PC-9 (cell line): ENCODE measurements at regions not wholly inside any gene's neighbourhood (a gene's known extent, or its start where the extent isn't known, plus 50 kb on each side); places are given as distances from the start of the nearest gene placed in this dataset.

Source experiments
- BruUV-seq: library from RNA; stranded (reverse); fragments of 400-500 nt; replicated peaks from 2 replicates; lab custom pipeline; 2021; lab: Mats Ljungman, UMichigan
- CTCF ChIA-PET: fragments of 300-600 bp; sonication (Branson Sonifier 250); formaldehyde crosslinking; loops from one replicate; lab custom pipeline; 2022; ENCODE audit warnings: antibody characterized with exemption; lab: Charles Lee
- POLR2A ChIA-PET: fragments of 300-600 bp; sonication (Branson Sonifier 250); formaldehyde crosslinking; loops from one replicate; lab custom pipeline; 2022; ENCODE audit warnings: antibody characterized with exemption; ENCODE audit not compliant: unreplicated experiment; lab: Charles Lee
- DNase-seq, 2 experiments: peaks; one replicate each; pipeline versions ENCODE4 v3.0.0 to v3.0.0-alpha.2; 2015 to 2022; ENCODE audit warnings: mixed read lengths in 1 of 2
- H2AFZ ChIP-seq: fragments of 200-600 bp; sonication (generic); 2 replicates; pipeline ENCODE4 v1.8.1; 2017; ENCODE audit warnings: antibody characterized with exemption
- H3F3A ChIP-seq: fragments of 200-600 bp; sonication (generic); 2 replicates; pipeline ENCODE4 v1.8.1; 2017; ENCODE audit warnings: antibody characterized with exemption, mild to moderate bottlenecking, low read depth; ENCODE audit not compliant: insufficient read depth
- H3K27ac ChIP-seq: fragments of 200-600 bp; sonication (generic); 2 replicates; pipeline ENCODE4 v1.6.1; 2016; ENCODE audit warnings: mixed run types
- H3K27me3 ChIP-seq: fragments of 200-600 bp; sonication (generic); 2 replicates; pipeline ENCODE4 v1.6.1; 2016; ENCODE audit warnings: low read depth, mixed run types; ENCODE audit not compliant: insufficient read depth
- H3K36me3 ChIP-seq: fragments of 200-600 bp; sonication (generic); 2 replicates; pipeline ENCODE4 v1.6.1; 2016; ENCODE audit warnings: low read depth, mixed run types
- H3K4me1 ChIP-seq: fragments of 200-600 bp; sonication (generic); replicated peaks from 2 replicates; pipeline ENCODE4 v1.6.1; 2016; ENCODE audit warnings: mixed run types; ENCODE audit not compliant: insufficient read depth
- H3K4me2 ChIP-seq: fragments of 200-600 bp; sonication (generic); 2 replicates; pipeline ENCODE4 v1.6.1; 2017; ENCODE audit warnings: mixed run types
- H3K4me3 ChIP-seq: fragments of 200-600 bp; sonication (generic); 2 replicates; pipeline ENCODE4 v1.6.1; 2016; ENCODE audit warnings: mixed run types
- H3K79me2 ChIP-seq: fragments of 200-600 bp; sonication (generic); 2 replicates; pipeline ENCODE4 v1.6.1; 2017; ENCODE audit warnings: low read depth, mixed run types
- H3K9me2 ChIP-seq: fragments of 200-600 bp; sonication (generic); 2 replicates; pipeline ENCODE4 v1.8.1; 2017; ENCODE audit warnings: mild to moderate bottlenecking; ENCODE audit not compliant: insufficient read depth
- H3K9me3 ChIP-seq: fragments of 200-600 bp; sonication (generic); 2 replicates; pipeline ENCODE4 v1.8.1; 2016; ENCODE audit warnings: low read depth; ENCODE audit not compliant: insufficient read depth
- H4K20me1 ChIP-seq: fragments of 200-600 bp; sonication (generic); 2 replicates; pipeline ENCODE4 v1.8.1; 2017; ENCODE audit not compliant: insufficient read depth
- EZH2 ChIP-seq: fragments of 200-600 bp; sonication (generic); IDR thresholded peaks from 2 replicates; pipeline ENCODE4 v1.8.0; 2017; ENCODE audit warnings: antibody characterized with exemption, low read depth
- intact Hi-C: fragments of 100-400 bp; cut with micrococcal nuclease; formaldehyde crosslinking; loops from one replicate; pipeline ENCODE4 v1.10.0; 2022; ENCODE audit not compliant: unreplicated experiment
- TF ChIP-seq, protein P1 (sequence below): fragments of 200-600 bp; sonication (generic); conservative IDR thresholded peaks from 2 replicates; pipeline ENCODE4 v1.6.1; 2017; ENCODE audit warnings: mixed run types, antibody characterized with exemption, mild to moderate bottlenecking, moderate library complexity

DNA sequence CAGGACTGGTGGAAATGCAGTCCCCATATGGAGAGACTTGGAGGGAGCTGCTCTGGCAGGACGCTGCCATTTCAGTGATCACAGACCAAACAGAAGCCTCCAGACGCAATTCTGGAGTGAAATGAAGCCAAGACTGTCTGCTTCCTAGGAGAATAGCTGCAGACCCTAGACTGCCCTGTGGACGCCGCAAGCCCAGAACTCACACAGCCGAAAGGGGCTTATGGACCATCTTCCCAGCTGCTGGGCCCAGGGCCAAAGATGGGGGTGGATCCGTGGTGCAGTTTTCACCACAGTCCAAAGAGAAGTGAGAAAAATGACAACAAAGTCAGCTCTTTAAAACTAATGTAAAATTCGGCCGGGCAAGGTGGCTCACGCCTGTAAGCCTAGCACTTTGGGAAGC is 165.7 kb downstream of the CBLN1 start:
- H3K27me3 ChIP-seq: peaks cover 19% of the 10 kb centered on the region; the same call in 1 of the 2 replicates
- H3F3A ChIP-seq: no peaks in the 10 kb centered on the region
- H3K9me2 ChIP-seq: no peaks in the 10 kb centered on the region
- no peak for DNase-seq
- intact Hi-C loops: no loop called here
- H3K9me3 ChIP-seq: no peaks in the 10 kb centered on the region
- ChIA-PET POLR2A (interaction anchor here (0.6 kb wide), 1 partner anchor 557 kb away, joined by 3 read pairs; no protein-coding TSS in a partner anchor), CTCF (no interaction called here)
- H3K79me2 ChIP-seq: no peaks in the 10 kb centered on the region
- no peaks in the 10 kb centered on the region for H3K4me1 ChIP-seq
- H3K4me2 ChIP-seq: no peak overlapping the region
- BruUV-seq: no TSS peak
- H3K27ac ChIP-seq: no peak overlapping the region
- H2AFZ ChIP-seq: no peak overlapping the region
- TF ChIP-seq EZH2: no peak
- TF ChIP-seq, protein P1, sequence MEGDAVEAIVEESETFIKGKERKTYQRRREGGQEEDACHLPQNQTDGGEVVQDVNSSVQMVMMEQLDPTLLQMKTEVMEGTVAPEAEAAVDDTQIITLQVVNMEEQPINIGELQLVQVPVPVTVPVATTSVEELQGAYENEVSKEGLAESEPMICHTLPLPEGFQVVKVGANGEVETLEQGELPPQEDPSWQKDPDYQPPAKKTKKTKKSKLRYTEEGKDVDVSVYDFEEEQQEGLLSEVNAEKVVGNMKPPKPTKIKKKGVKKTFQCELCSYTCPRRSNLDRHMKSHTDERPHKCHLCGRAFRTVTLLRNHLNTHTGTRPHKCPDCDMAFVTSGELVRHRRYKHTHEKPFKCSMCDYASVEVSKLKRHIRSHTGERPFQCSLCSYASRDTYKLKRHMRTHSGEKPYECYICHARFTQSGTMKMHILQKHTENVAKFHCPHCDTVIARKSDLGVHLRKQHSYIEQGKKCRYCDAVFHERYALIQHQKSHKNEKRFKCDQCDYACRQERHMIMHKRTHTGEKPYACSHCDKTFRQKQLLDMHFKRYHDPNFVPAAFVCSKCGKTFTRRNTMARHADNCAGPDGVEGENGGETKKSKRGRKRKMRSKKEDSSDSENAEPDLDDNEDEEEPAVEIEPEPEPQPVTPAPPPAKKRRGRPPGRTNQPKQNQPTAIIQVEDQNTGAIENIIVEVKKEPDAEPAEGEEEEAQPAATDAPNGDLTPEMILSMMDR: no peak
- H4K20me1 ChIP-seq: no peaks in the 10 kb centered on the region
- no peaks in the 10 kb centered on the region for H3K36me3 ChIP-seq
- no peak overlapping the region for H3K4me3 ChIP-seq

DNA sequence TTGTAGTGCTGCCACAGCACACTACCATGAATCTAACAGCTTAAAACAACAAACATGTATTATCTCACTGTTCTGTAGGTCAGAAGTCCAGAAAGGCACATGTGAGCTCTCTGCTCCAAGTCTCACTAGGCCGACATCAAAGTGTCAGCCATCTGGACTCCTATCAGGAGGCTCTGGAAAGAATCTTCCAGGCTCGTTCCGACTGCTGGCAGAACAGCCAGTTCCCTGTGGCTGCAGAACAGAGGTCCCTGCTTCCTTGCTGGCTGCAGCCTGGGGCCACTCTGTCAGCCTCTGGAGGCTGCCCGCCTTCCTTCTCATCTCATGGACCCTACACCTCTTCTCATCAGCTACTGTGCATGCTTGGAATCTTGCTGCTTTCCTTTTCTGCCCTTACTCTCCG is 168.9 kb downstream of the CBLN1 start:
- CTCF ChIA-PET: no interaction called here
- no peaks in the 10 kb centered on the region for H4K20me1 ChIP-seq
- H3K4me1 ChIP-seq: no peaks in the 10 kb centered on the region
- H3K27me3 ChIP-seq: peaks cover 19% of the 10 kb centered on the region; the same call in 1 of the 2 replicates
- H3K4me2 ChIP-seq: no peak overlapping the region
- no peak overlapping the region for H3K4me3 ChIP-seq
- H3K9me3 ChIP-seq: no peaks in the 10 kb centered on the region
- H3K36me3 ChIP-seq: no peaks in the 10 kb centered on the region
- POLR2A ChIA-PET: no interaction called here
- no peaks in the 10 kb centered on the region for H3K79me2 ChIP-seq
- no peaks in the 10 kb centered on the region for H3K9me2 ChIP-seq
- TF ChIP-seq, protein P1: no peak
- TF ChIP-seq EZH2: no peak
- BruUV-seq: no TSS peak
- no peak overlapping the region for H3K27ac ChIP-seq
- intact Hi-C loops: no loop called here
- no peak for DNase-seq
- no peaks in the 10 kb centered on the region for H3F3A ChIP-seq
- H2AFZ ChIP-seq: no peak overlapping the region

DNA sequence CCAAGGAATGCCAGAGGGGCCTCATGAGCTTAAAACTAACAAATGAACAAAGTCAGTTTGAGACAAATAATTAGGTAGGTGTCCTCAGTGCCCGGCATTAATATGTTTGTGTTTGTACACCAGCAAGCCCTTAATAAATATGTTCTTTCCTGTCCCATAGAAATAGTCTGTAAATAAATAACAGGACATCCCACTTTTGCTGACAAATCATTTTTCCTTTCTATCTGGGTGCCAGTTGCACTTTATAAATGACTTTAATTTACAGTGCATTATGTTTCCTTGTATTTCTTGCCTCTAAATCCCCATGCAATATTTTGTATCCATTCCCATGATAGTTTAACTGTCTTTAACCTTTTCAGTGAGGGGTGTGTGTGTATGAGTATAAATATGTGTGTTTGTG is 170.3 kb downstream of the CBLN1 start:
- intact Hi-C loops: no loop called here
- no peaks in the 10 kb centered on the region for H3F3A ChIP-seq
- TF ChIP-seq EZH2: no peak
- TF ChIP-seq, protein P1: no peak

More for the DNA sequence above, 170.3 kb downstream of the CBLN1 start:
- Histone ChIP-seq H3K79me2 (no peaks in the 10 kb centered on the region), H3K36me3 (no peaks in the 10 kb centered on the region), H3K9me3 (no peaks in the 10 kb centered on the region), H4K20me1 (no peaks in the 10 kb centered on the region), H3K4me1 (no peaks in the 10 kb centered on the region), H2AFZ (no peak overlapping the region), H3K9me2 (no peaks in the 10 kb centered on the region), H3K4me3 (no peak overlapping the region), H3K27me3 (peaks cover 19% of the 10 kb centered on the region; the same call in 1 of the 2 replicates), H3K27ac (no peak overlapping the region), H3K4me2 (no peak overlapping the region)
- POLR2A ChIA-PET: no interaction called here
- BruUV-seq: no TSS peak
- DNase-seq: no peak
- CTCF ChIA-PET: no interaction called here
